Psoas muscle (tissue), 7 donors: ENCODE measurements at regions not wholly inside any gene's neighbourhood (a gene's known extent, or its start where the extent isn't known, plus 50 kb on each side); places are given as distances from the start of the nearest gene placed in this dataset.
"Not testable (repeated sequence)": the region's sequence is repeated elsewhere in the genome, so short reads cannot be mapped to it uniquely, and the experiment has no call there.

Experiments
- ATAC-seq, 4 donors: fragments of 200-7000 bp; cut with Tn5 transposase; one replicate each; pipeline ENCODE4 v1.9.1; 2020; ENCODE audit warnings: moderate library complexity in 3 of 4, mild to moderate bottlenecking in 2 of 4
- DNase-seq, 2 donors: peaks; one replicate each; pipeline ENCODE4 v3.0.0-alpha.2; 2020
- H3K27ac ChIP-seq: fragments of 200-600 bp; one replicate; pipeline ENCODE4 v1.8.0; 2022
- H3K27me3 ChIP-seq, 3 donors: fragments of 200-600 bp in 1 of 3; one replicate each; pipeline versions ENCODE4 v1.6.1 to v1.8.0; 2013 to 2022; ENCODE audit warnings: low read length in 2 of 3, mild to moderate bottlenecking in 2 of 3, moderate library complexity in 1 of 3; ENCODE audit not compliant: insufficient read depth in 3 of 3
- H3K36me3 ChIP-seq, 2 donors: fragments of 200-600 bp in 1 of 2; one replicate each; pipeline versions ENCODE4 v1.6.1 to v1.8.0; 2013 to 2022; ENCODE audit warnings: low read depth in 1 of 2, mild to moderate bottlenecking in 1 of 2, moderate library complexity in 1 of 2; ENCODE audit not compliant: insufficient read depth in 1 of 2
- H3K4me1 ChIP-seq: fragments of 200-600 bp; one replicate; pipeline ENCODE4 v1.8.0; 2022
- H3K4me3 ChIP-seq: fragments of 200-600 bp; one replicate; pipeline ENCODE4 v1.8.0; 2022; ENCODE audit warnings: mild to moderate bottlenecking
- H3K9me3 ChIP-seq: fragments of 200-600 bp; one replicate; pipeline ENCODE4 v1.8.0; 2022
- CTCF ChIP-seq: fragments of 200-600 bp; IDR thresholded peaks from one replicate; pipeline ENCODE4 v1.8.0; 2022; ENCODE audit warnings: antibody characterized with exemption
- WGBS, 3 donors: extraction: QIAGEN DNeasy Blood & Tissue Kit; methylation state at CpG; one replicate each; pipeline versions ENCODE4 v1.1.6 to v1.1.7; 2013; 5-methylcytosine and 5-hydroxymethylcytosine counted together
- intact Hi-C, 2 donors: fragments of 100-400 bp; cut with DNase I; formaldehyde crosslinking; loops; one replicate each; pipeline versions ENCODE4 v1.11.0 to v1.14.2; 2022
- donor health status: healthy with polysubstance abuse.
- donor health status: DM: no; HTN: no; CAD: no; lungs with moderate emphysema.
- donor health status: Bipolar disorder and iron deficiency.
- donor health status: healthy.
- donor health status: DM: yes; HTN: yes; CAD: no.
- donor health status: DM: no; HTN: no; CAD: no.
- donor health status: DM: yes; HTN: yes; CAD: no.

GRCh38 chr15:28459279-28459678 lies 73.5 kb downstream of the GOLGA8G start:
- Histone ChIP-seq H3K27me3 (peaks cover 0 to 14% (median 12%) of the 10 kb centered on the region in 3 donors), H3K36me3 (no peaks in the 10 kb centered on the region), H3K4me3 (no peak overlapping the region), H3K9me3 (no peaks in the 10 kb centered on the region), H3K27ac (no peak overlapping the region), H3K4me1 (no peaks in the 10 kb centered on the region)
- DNase-seq (no peak), ATAC-seq (no peak)
- 59 to 75% (median 73%) methylated on average over 1 of the region's 1 CpG for WGBS, 3 donors
- intact Hi-C loops = no loop called here
- TF ChIP-seq CTCF = no peak

- H3K9me3 ChIP-seq, ATAC-seq, H3K4me3 ChIP-seq, H3K27ac ChIP-seq, H3K4me1 ChIP-seq, intact Hi-C loops, H3K36me3 ChIP-seq: not testable (repeated sequence)
- peaks cover 0 to 14% (median 12%) of the 10 kb centered on the region in 3 donors for H3K27me3 ChIP-seq
- 80 to 85% (median 83%) methylated on average over 32 of the region's 32 CpGs for WGBS, 3 donors
- DNase-seq = peak; percentile 14 to 55
These were observed 75.3 kb downstream of the GOLGA8G start for GRCh38 chr15:28457396-28457932.

- 79 to 82% (median 82%) methylated on average over 30 of the region's 30 CpGs for WGBS, 3 donors
- Histone ChIP-seq H3K4me3 (no peak overlapping the region), H3K27ac (no peak overlapping the region), H3K4me1 (no peaks in the 10 kb centered on the region), H3K27me3 (peaks cover 0 to 14% (median 12%) of the 10 kb centered on the region in 3 donors), H3K9me3 (no peaks in the 10 kb centered on the region), H3K36me3 (no peaks in the 10 kb centered on the region)
- intact Hi-C loops = no loop called here
- ATAC-seq (no peak), DNase-seq (peak; percentile 15 to 57)
- no peak for TF ChIP-seq CTCF
These were observed 76.0 kb downstream of the GOLGA8G start for GRCh38 chr15:28456476-28457395.

GRCh38 chr15:28455537-28456475 lies 77.0 kb downstream of the GOLGA8G start:
- H3K27ac ChIP-seq, H3K4me1 ChIP-seq, H3K9me3 ChIP-seq, H3K36me3 ChIP-seq, intact Hi-C loops, H3K4me3 ChIP-seq, ATAC-seq: not testable (repeated sequence)
- 81 to 84% (median 83%) methylated on average over 22 to 23 of the region's 28 CpGs for WGBS, 3 donors
- H3K27me3 ChIP-seq = peaks cover 0 to 14% (median 12%) of the 10 kb centered on the region in 3 donors
- DNase-seq = peak in 1 of 2 donors; percentile 46

GRCh38 chr15:28454751-28455220 lies 76.3 kb downstream of the GOLGA8F start:
- ATAC-seq, H3K4me3 ChIP-seq, H3K36me3 ChIP-seq, H3K9me3 ChIP-seq, intact Hi-C loops, H3K27ac ChIP-seq, DNase-seq, H3K4me1 ChIP-seq: not testable (repeated sequence)
- H3K27me3 ChIP-seq = peaks cover 0 to 14% (median 12%) of the 10 kb centered on the region in 3 donors
- WGBS, 3 donors = 0 to 1% (median 0%) methylated on average over 9 to 41 of the region's 43 CpGs
